ENCODE measurements at regions not wholly inside any gene's neighbourhood (a gene's known extent, or its start where the extent isn't known, plus 50 kb on each side); places are given as distances from the start of the nearest gene placed in this dataset.
A peak's percentile ranks its signal among the peaks of the same experiment; 100 is the strongest.

DNA sequence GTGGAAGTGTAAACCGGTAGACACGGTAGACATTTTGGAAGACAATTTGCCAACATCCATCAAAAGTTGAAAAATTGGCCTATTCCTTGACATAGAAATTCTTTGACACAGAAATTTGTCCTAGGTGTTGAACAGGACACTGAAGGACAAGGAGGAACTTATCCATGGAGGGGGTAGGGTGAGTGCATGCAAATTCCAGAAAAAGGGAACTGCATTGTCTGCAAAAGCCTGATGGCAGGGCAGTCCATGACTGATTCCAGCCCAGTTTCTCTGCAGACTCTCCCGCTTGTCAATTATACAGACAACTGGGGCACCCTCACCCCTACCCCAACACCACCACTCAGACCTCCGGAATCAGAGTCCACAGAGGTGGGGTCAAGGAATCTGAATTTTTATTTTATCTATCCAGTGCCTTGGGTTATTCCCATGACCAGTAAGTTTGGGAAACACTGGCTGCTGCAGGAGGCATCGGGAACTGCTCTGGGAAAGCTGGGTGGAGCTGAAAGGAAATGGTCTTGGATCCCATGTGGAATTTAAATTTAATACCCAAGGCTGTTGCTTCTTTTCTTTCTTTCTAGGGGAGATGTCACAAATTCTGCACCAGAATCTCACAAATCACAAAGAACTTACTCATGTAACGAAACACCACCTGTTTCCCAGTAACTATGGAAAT, 103.3 kb upstream of the SLC45A1 start:
- TF ChIP-seq CTCF (conservative IDR thresholded peaks at IDR 0.05 in 1 of 2, IDR thresholded peaks at IDR 0.05 in 1 of 2; ENCODE audit: low read depth in 1 of 2, low read length in 2 of 2) (peak in 1 of 2 donors; percentile 44), EZH2 (IDR thresholded peaks at IDR 0.05; ENCODE audit: low read length, missing control alignments) (no peak)
- H3K9ac ChIP-seq (ENCODE audit: insufficient read depth, low read length), result no peak overlapping the region
- H4K20me1 ChIP-seq (ENCODE audit: control insufficient read depth, extremely low read depth, insufficient read depth, low read length), result no peaks in the 10 kb centered on the region
- H3K4me1 ChIP-seq (ENCODE audit: control insufficient read depth, extremely low read depth, insufficient read depth, low read length), result peaks cover 28% of the 10 kb centered on the region
- peak overlapping the region; percentile 20 for H3K27ac ChIP-seq (ENCODE audit: insufficient read depth, low read length)
- H3K4me3 ChIP-seq (replicated peaks in 1 of 4; ENCODE audit: control extremely low read depth in 1 of 4, insufficient read depth in 1 of 4, low read depth in 3 of 4, low read length in 4 of 4), result no peak overlapping the region
- H3K27me3 ChIP-seq (ENCODE audit: control insufficient read depth, insufficient read depth, low read length), result no peaks in the 10 kb centered on the region
- no peaks in the 10 kb centered on the region for H3K9me3 ChIP-seq (ENCODE audit: control insufficient read depth, insufficient read depth, low read depth, low read length)
- H2AFZ ChIP-seq (ENCODE audit: low read length), result no peak overlapping the region
- peak; percentile 34 to 72 for DNase-seq (ENCODE audit: low read depth in 2 of 2)
- H3K79me2 ChIP-seq (ENCODE audit: control insufficient read depth, insufficient read depth, low read length), result no peaks in the 10 kb centered on the region
- H3K4me2 ChIP-seq (ENCODE audit: extremely low read depth, insufficient read depth, low read length), result no peak overlapping the region
- H3K36me3 ChIP-seq (ENCODE audit: control insufficient read depth, insufficient read depth, low read length), result no peaks in the 10 kb centered on the region

DNA sequence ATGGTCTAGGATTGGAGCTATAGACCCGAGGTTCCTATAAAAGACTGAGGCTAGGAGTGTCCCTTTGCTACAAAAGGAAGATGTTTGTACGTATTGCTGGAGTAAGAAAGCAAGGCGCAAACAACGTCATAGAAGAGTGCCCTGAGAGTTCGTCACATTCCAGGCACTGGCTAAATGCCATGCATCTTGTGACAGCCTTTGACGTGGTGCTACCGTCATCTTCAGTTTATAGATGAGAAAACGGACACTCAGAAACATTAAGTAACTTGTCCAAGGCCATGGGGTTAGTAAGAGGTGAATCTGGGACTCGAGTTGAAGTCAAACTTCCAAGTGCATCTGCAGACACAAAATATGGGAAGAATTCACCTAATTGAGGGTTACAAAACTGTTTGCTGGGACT, 104.2 kb upstream of the SLC45A1 start:
- TF ChIP-seq CTCF (conservative IDR thresholded peaks at IDR 0.05 in 1 of 2, IDR thresholded peaks at IDR 0.05 in 1 of 2; ENCODE audit: low read depth in 1 of 2, low read length in 2 of 2), result no peak
- no peak for TF ChIP-seq EZH2 (IDR thresholded peaks at IDR 0.05; ENCODE audit: low read length, missing control alignments)
- Histone ChIP-seq H3K27me3 (ENCODE audit: control insufficient read depth, insufficient read depth, low read length) (no peaks in the 10 kb centered on the region), H3K79me2 (ENCODE audit: control insufficient read depth, insufficient read depth, low read length) (no peaks in the 10 kb centered on the region), H3K4me3 (replicated peaks in 1 of 4; ENCODE audit: control extremely low read depth in 1 of 4, insufficient read depth in 1 of 4, low read depth in 3 of 4, low read length in 4 of 4) (no peak overlapping the region), H3K9me3 (ENCODE audit: control insufficient read depth, insufficient read depth, low read depth, low read length) (no peaks in the 10 kb centered on the region), H3K36me3 (ENCODE audit: control insufficient read depth, insufficient read depth, low read length) (no peaks in the 10 kb centered on the region), H3K4me2 (ENCODE audit: extremely low read depth, insufficient read depth, low read length) (no peak overlapping the region), H3K4me1 (ENCODE audit: control insufficient read depth, extremely low read depth, insufficient read depth, low read length) (peaks cover 27% of the 10 kb centered on the region), H3K27ac (ENCODE audit: insufficient read depth, low read length) (no peak overlapping the region), H2AFZ (ENCODE audit: low read length) (no peak overlapping the region), H3K9ac (ENCODE audit: insufficient read depth, low read length) (no peak overlapping the region), H4K20me1 (ENCODE audit: control insufficient read depth, extremely low read depth, insufficient read depth, low read length) (no peaks in the 10 kb centered on the region)
- DNase-seq (ENCODE audit: low read depth in 2 of 2), result no peak

DNA sequence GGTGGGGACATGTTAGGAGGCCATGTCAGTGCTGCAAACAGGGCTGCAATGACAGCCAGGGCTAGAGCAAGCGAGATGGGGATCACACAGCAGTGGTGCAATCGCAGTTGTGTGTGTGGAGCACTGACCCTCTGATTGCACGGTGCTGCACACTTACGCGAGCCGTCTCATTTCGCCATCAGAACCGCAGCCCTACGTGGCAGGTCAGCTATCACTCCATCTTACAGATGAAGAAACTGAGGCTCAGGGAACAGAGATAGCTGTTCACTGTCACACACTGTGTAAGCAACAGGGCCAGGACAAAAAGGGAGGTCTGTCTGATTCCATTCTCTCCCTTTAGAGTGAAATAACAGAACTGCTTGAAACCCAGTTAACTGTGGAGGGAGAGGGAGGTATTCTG, 104.8 kb upstream of the SLC45A1 start:
- Histone ChIP-seq H3K4me3 (replicated peaks in 1 of 4; ENCODE audit: control extremely low read depth in 1 of 4, insufficient read depth in 1 of 4, low read depth in 3 of 4, low read length in 4 of 4) (no peak overlapping the region), H3K4me2 (ENCODE audit: extremely low read depth, insufficient read depth, low read length) (no peak overlapping the region), H3K4me1 (ENCODE audit: control insufficient read depth, extremely low read depth, insufficient read depth, low read length) (peaks cover 24% of the 10 kb centered on the region), H3K27ac (ENCODE audit: insufficient read depth, low read length) (no peak overlapping the region), H3K9ac (ENCODE audit: insufficient read depth, low read length) (no peak overlapping the region), H3K27me3 (ENCODE audit: control insufficient read depth, insufficient read depth, low read length) (no peaks in the 10 kb centered on the region), H3K9me3 (ENCODE audit: control insufficient read depth, insufficient read depth, low read depth, low read length) (no peaks in the 10 kb centered on the region), H4K20me1 (ENCODE audit: control insufficient read depth, extremely low read depth, insufficient read depth, low read length) (no peaks in the 10 kb centered on the region), H2AFZ (ENCODE audit: low read length) (no peak overlapping the region), H3K36me3 (ENCODE audit: control insufficient read depth, insufficient read depth, low read length) (no peaks in the 10 kb centered on the region), H3K79me2 (ENCODE audit: control insufficient read depth, insufficient read depth, low read length) (no peaks in the 10 kb centered on the region)
- TF ChIP-seq CTCF (conservative IDR thresholded peaks at IDR 0.05 in 1 of 2, IDR thresholded peaks at IDR 0.05 in 1 of 2; ENCODE audit: low read depth in 1 of 2, low read length in 2 of 2) (no peak), EZH2 (IDR thresholded peaks at IDR 0.05; ENCODE audit: low read length, missing control alignments) (no peak)
- no peak for DNase-seq (ENCODE audit: low read depth in 2 of 2)
